HCT116 (cell line): ENCODE measurements at regions not wholly inside any gene's neighbourhood (a gene's known extent, or its start where the extent isn't known, plus 50 kb on each side); places are given as distances from the start of the nearest gene placed in this dataset.

ENCODE experiments used
- ATAC-seq: fragments of 200-7000 bp; cut with Tn5 transposase; 2 replicates; pipeline ENCODE4 v1.9.1; 2020; ENCODE audit warnings: mild to moderate bottlenecking, moderate library complexity
- BruUV-seq: library from RNA; stranded (reverse); fragments of 400-500 nt; replicated peaks from 2 replicates; lab custom pipeline; 2021; lab: Mats Ljungman, UMichigan
- CTCF ChIA-PET: fragments of 300-600 bp; sonication (Branson Sonifier 250); formaldehyde crosslinking; loops from one replicate; lab custom pipeline; 2021; ENCODE audit warnings: antibody characterized with exemption; lab: Charles Lee
- POLR2A ChIA-PET: fragments of 300-600, 350-600 bp; sonication (Branson Sonifier 250); formaldehyde crosslinking; loops from one replicate; lab custom pipeline; 2021; ENCODE audit warnings: antibody characterized with exemption; lab: Charles Lee
- RAD21 ChIA-PET, 2 experiments: fragments of 300-600 bp; sonication (Branson Sonifier 250); formaldehyde crosslinking; loops; one replicate each; lab custom pipeline; 2023; ENCODE audit warnings: low total read pairs in 2 of 2; ENCODE audit not compliant: uncharacterized antibody in 2 of 2, unreplicated experiment in 2 of 2, low non-redundant PET in 1 of 2; lab: Charles Lee
- DNase-seq: peaks from one replicate; pipeline ENCODE4 v3.0.0-alpha.2; 2010; ENCODE audit warnings: low read depth, low spot score
- H2AFZ ChIP-seq: fragments of 200-600 bp; shearing (Covaris generic), sonication (generic); 2 replicates; pipeline ENCODE4 v1.6.1; 2017; ENCODE audit warnings: low read depth, mixed run types, mixed read lengths, antibody characterized with exemption, low read length; ENCODE audit not compliant: poor library complexity, severe bottlenecking
- H3K27ac ChIP-seq: 2 replicates; pipeline ENCODE4 v1.5.1; 2012; ENCODE audit warnings: low read depth, low read length
- H3K27me3 ChIP-seq: fragments of 200-600 bp; sonication (generic); 2 replicates; pipeline ENCODE4 v1.6.1; 2016; ENCODE audit warnings: mixed run types, low read length, mixed read lengths; ENCODE audit not compliant: insufficient read depth
- H3K36me3 ChIP-seq, 2 experiments: fragments of 200-500 bp in 1 of 2; fragments of 200-600 bp in 1 of 2; sonication (Bioruptor generic) in 1 of 2; sonication (generic) in 1 of 2; 2 replicates each; pipeline versions ENCODE4 v1.5.1 to v1.6.1; 2014 to 2016; ENCODE audit warnings: low read length in 2 of 2, inconsistent platforms in 1 of 2, mixed read lengths in 1 of 2, mixed run types in 1 of 2; ENCODE audit not compliant: insufficient read depth in 2 of 2, control insufficient read depth in 1 of 2
- H3K4me1 ChIP-seq, 2 experiments: fragments of 200-600 bp in 1 of 2; sonication (generic) in 1 of 2; 2 replicates each; pipeline versions ENCODE4 v1.5.1 to v1.6.1; 2012 to 2017; ENCODE audit warnings: low read length in 2 of 2, inconsistent platforms in 1 of 2, mild to moderate bottlenecking in 1 of 2, mixed read lengths in 1 of 2, mixed run types in 1 of 2, moderate library complexity in 1 of 2; ENCODE audit not compliant: insufficient read depth in 2 of 2, control insufficient read depth in 1 of 2
- H3K4me2 ChIP-seq: fragments of 200-600 bp; sonication (generic); 2 replicates; pipeline ENCODE4 v1.6.1; 2017; ENCODE audit warnings: mixed run types, low read length, mixed read lengths
- H3K4me3 ChIP-seq, 2 experiments: fragments of 200-600 bp in 1 of 2; sonication (generic) in 1 of 2; replicated peaks in 1 of 2; 2 replicates each; pipeline ENCODE4 v1.5.1; 2011 to 2016; ENCODE audit warnings: low read length in 2 of 2, control low read depth in 1 of 2, low read depth in 1 of 2, mild to moderate bottlenecking in 1 of 2, mixed read lengths in 1 of 2, mixed run types in 1 of 2
- H3K79me2 ChIP-seq: fragments of 200-600 bp; sonication (generic); 2 replicates; pipeline ENCODE4 v1.6.1; 2017; ENCODE audit warnings: mild to moderate bottlenecking, mixed run types, low read length, moderate library complexity, mixed read lengths; ENCODE audit not compliant: insufficient read depth
- H3K9ac ChIP-seq: fragments of 200-600 bp; sonication (generic); 2 replicates; pipeline ENCODE4 v1.6.1; 2016; ENCODE audit warnings: low read length, mixed read lengths
- H3K9me2 ChIP-seq: fragments of 200-600 bp; sonication (generic), shearing (Covaris generic); 2 replicates; pipeline ENCODE4 v1.6.1; 2017; ENCODE audit warnings: mixed run types, mild to moderate bottlenecking, moderate library complexity; ENCODE audit not compliant: insufficient read depth
- H3K9me3 ChIP-seq, 2 experiments: fragments of 200-500 bp in 1 of 2; fragments of 200-600 bp in 1 of 2; sonication (Bioruptor generic) in 1 of 2; sonication (generic) in 1 of 2; 2 replicates each; pipeline ENCODE4 v1.6.1; 2014 to 2017; ENCODE audit warnings: low read length in 2 of 2, mixed read lengths in 2 of 2, inconsistent platforms in 1 of 2, low read depth in 1 of 2, mild to moderate bottlenecking in 1 of 2, mixed run types in 1 of 2, moderate library complexity in 1 of 2; ENCODE audit not compliant: control insufficient read depth in 1 of 2, insufficient read depth in 1 of 2
- H4K20me1 ChIP-seq: fragments of 200-600 bp; sonication (generic), shearing (Covaris generic); 2 replicates; pipeline ENCODE4 v1.6.1; 2017; ENCODE audit warnings: mixed run types, mild to moderate bottlenecking, moderate library complexity; ENCODE audit not compliant: insufficient read depth
- CBX3 ChIP-seq: IDR thresholded peaks from 2 replicates; pipeline ENCODE4 v1.6.1; 2012; ENCODE audit warnings: low read depth
- EGR1 ChIP-seq: IDR thresholded peaks from 2 replicates; pipeline ENCODE4 v1.6.1; 2012; ENCODE audit warnings: low read depth
- ELF1 ChIP-seq: IDR thresholded peaks from 2 replicates; pipeline ENCODE4 v1.6.1; 2012; ENCODE audit warnings: low read depth, borderline replicate concordance
- EZH2 ChIP-seq: fragments of 200-600 bp; sonication (generic); IDR thresholded peaks from 2 replicates; pipeline ENCODE4 v1.6.1; 2017; ENCODE audit warnings: antibody characterized with exemption, mixed run types
- EZH2phosphoT487 ChIP-seq: fragments of 200-600 bp; IDR thresholded peaks from 2 replicates; pipeline ENCODE4 v1.6.1; 2018; ENCODE audit warnings: antibody characterized with exemption, borderline replicate concordance
- FOSL1 ChIP-seq: IDR thresholded peaks from 2 replicates; pipeline ENCODE4 v1.6.1; 2012; ENCODE audit warnings: low read depth
- JUND ChIP-seq: IDR thresholded peaks from 2 replicates; pipeline ENCODE4 v1.6.1; 2012
- POLR2AphosphoS5 ChIP-seq: IDR thresholded peaks from 2 replicates; pipeline ENCODE4 v1.6.1; 2011; ENCODE audit warnings: mild to moderate bottlenecking, low read depth, low read length, moderate library complexity
- SIN3A ChIP-seq: IDR thresholded peaks from 2 replicates; pipeline ENCODE4 v1.6.1; 2012; ENCODE audit warnings: low read depth
- SP1 ChIP-seq: IDR thresholded peaks from 2 replicates; pipeline ENCODE4 v1.6.1; 2012; ENCODE audit warnings: low read depth
- SRF ChIP-seq: IDR thresholded peaks from 2 replicates; pipeline ENCODE4 v1.6.1; 2012; ENCODE audit warnings: low read depth
- TCF7L2 ChIP-seq: IDR thresholded peaks from 2 replicates; pipeline ENCODE4 v1.7.0; 2011; ENCODE audit warnings: borderline replicate concordance, inconsistent platforms; ENCODE audit not compliant: insufficient read depth, insufficient read length; ENCODE audit errors: extremely low read depth
- YY1 ChIP-seq: IDR thresholded peaks from 2 replicates; pipeline ENCODE4 v1.6.1; 2011; ENCODE audit warnings: low read length, low read depth, moderate library complexity, mild to moderate bottlenecking; ENCODE audit not compliant: insufficient replicate concordance; ENCODE audit errors: extremely low read depth
- ZNF274 ChIP-seq: fragments of 200-500 bp; sonication (Bioruptor generic); IDR thresholded peaks from 2 replicates; pipeline ENCODE4 v1.6.1; 2014; ENCODE audit warnings: mild to moderate bottlenecking, low read depth, low read length, inconsistent platforms
- intact Hi-C: fragments of 100-400 bp; cut with micrococcal nuclease; formaldehyde crosslinking; loops from 2 replicates; pipeline ENCODE4 v1.10.0; 2022
- TF ChIP-seq, protein P1 (sequence below), 3 experiments: fragments of 200-600 bp in 1 of 3; sonication (generic) in 1 of 3; IDR thresholded peaks in 2 of 3; conservative IDR thresholded peaks in 1 of 3; 2 replicates each; pipeline ENCODE4 v1.5.1; 2012 to 2017; ENCODE audit warnings: low read depth in 2 of 3, low read length in 2 of 3, antibody characterized with exemption in 1 of 3, borderline replicate concordance in 1 of 3, control low read depth in 1 of 3, mild to moderate bottlenecking in 1 of 3, mixed read lengths in 1 of 3, mixed run types in 1 of 3, moderate library complexity in 1 of 3; ENCODE audit not compliant: insufficient read depth in 1 of 3
- TF ChIP-seq, protein P2 (sequence below): IDR thresholded peaks from 2 replicates; pipeline ENCODE4 v1.6.1; 2012

DNA sequence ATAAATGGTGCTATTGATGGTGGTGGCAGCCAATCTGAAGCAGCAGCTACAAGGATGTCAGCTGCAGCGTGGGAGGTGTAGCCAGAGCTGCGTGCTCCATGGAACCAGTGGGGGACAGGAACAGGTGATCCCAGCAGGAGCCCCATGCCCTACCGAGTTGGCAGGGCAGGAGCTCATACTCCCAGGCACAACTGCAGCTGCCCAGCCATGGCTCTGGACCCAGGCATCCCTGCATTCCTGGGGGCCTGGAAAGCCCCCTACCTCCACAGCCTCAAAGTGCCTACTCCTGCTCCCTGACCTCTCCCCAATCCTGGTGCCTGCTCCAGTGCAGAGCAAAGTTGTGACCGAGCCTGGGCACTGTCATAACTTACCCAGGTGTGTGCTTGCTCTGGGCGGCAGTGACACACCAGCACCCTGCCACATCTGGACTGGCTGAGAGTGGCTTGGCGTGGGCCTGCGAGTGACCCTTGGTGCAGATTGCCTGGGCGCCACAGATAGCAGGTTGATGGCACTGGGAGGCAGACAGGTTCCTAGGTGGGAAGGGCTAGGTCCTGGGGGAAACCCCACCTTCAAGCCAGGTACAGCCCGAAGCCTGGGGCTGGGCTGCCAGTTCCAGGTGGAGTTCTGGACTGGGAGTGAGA lies 101.1 kb downstream of the DCAF12L2 start:
- H3K27me3 ChIP-seq, result no peaks in the 10 kb centered on the region
- H2AFZ ChIP-seq, result no peak overlapping the region
- DNase-seq (no peak), ATAC-seq (no peak)
- BruUV-seq, result no TSS peak
- H3K9me2 ChIP-seq, result no peaks in the 10 kb centered on the region
- no peak overlapping the region for H3K4me2 ChIP-seq
- ChIA-PET POLR2A (no interaction called here), CTCF (no interaction called here), RAD21 (no interaction called here)
- TF ChIP-seq ZNF274, result no peak
- no peak for TF ChIP-seq EZH2phosphoT487
- no peak for TF ChIP-seq TCF7L2
- no peak for TF ChIP-seq ELF1
- TF ChIP-seq EGR1, result no peak
- no peak for TF ChIP-seq SP1
- TF ChIP-seq POLR2AphosphoS5, result no peak
- no peak for TF ChIP-seq SIN3A
- TF ChIP-seq, protein P1, sequence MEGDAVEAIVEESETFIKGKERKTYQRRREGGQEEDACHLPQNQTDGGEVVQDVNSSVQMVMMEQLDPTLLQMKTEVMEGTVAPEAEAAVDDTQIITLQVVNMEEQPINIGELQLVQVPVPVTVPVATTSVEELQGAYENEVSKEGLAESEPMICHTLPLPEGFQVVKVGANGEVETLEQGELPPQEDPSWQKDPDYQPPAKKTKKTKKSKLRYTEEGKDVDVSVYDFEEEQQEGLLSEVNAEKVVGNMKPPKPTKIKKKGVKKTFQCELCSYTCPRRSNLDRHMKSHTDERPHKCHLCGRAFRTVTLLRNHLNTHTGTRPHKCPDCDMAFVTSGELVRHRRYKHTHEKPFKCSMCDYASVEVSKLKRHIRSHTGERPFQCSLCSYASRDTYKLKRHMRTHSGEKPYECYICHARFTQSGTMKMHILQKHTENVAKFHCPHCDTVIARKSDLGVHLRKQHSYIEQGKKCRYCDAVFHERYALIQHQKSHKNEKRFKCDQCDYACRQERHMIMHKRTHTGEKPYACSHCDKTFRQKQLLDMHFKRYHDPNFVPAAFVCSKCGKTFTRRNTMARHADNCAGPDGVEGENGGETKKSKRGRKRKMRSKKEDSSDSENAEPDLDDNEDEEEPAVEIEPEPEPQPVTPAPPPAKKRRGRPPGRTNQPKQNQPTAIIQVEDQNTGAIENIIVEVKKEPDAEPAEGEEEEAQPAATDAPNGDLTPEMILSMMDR (IDR thresholded peaks at IDR 0.05 in 2 of 3, conservative IDR thresholded peaks at IDR 0.05 in 1 of 3; ENCODE audit: borderline replicate concordance in 1 of 3, insufficient read depth in 1 of 3, low read depth in 2 of 3, low read length in 2 of 3), result no peak
- TF ChIP-seq, protein P2, sequence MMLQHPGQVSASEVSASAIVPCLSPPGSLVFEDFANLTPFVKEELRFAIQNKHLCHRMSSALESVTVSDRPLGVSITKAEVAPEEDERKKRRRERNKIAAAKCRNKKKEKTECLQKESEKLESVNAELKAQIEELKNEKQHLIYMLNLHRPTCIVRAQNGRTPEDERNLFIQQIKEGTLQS, result no peak
- no peak for TF ChIP-seq EZH2
- TF ChIP-seq FOSL1, result no peak
- no peak for TF ChIP-seq YY1
- no peak for TF ChIP-seq JUND
- TF ChIP-seq SRF, result no peak
- no peak for TF ChIP-seq CBX3
- no peaks in the 10 kb centered on the region for H4K20me1 ChIP-seq
- H3K36me3 ChIP-seq, result no peaks in the 10 kb centered on the region
- H3K79me2 ChIP-seq, result no peaks in the 10 kb centered on the region
- H3K4me3 ChIP-seq, result no peak overlapping the region
- no peaks in the 10 kb centered on the region for H3K4me1 ChIP-seq
- no peaks in the 10 kb centered on the region for H3K9me3 ChIP-seq
- H3K27ac ChIP-seq, result no peak overlapping the region
- H3K9ac ChIP-seq, result no peak overlapping the region
- intact Hi-C loops, result no loop called here
